Upper lobe of right lung (tissue), 1 donor: ENCODE measurements at regions not wholly inside any gene's neighbourhood (a gene's known extent, or its start where the extent isn't known, plus 50 kb on each side); places are given as distances from the start of the nearest gene placed in this dataset.

ENCODE experiments used
- ATAC-seq: fragments of 200-7000 bp; cut with Tn5 transposase; one replicate; pipeline ENCODE4 v1.9.1; 2020; ENCODE audit warnings: mild to moderate bottlenecking, moderate library complexity
- DNase-seq: peaks from one replicate; pipeline ENCODE4 v3.0.0-alpha.2; 2020
- H3K27ac ChIP-seq: fragments of 200-600 bp; one replicate; pipeline ENCODE4 v1.8.0; 2022
- H3K27me3 ChIP-seq: fragments of 200-600 bp; one replicate; pipeline ENCODE4 v1.8.0; 2022; ENCODE audit warnings: mild to moderate bottlenecking
- H3K36me3 ChIP-seq: fragments of 200-600 bp; one replicate; pipeline ENCODE4 v1.8.0; 2022
- H3K4me1 ChIP-seq: fragments of 200-600 bp; one replicate; pipeline ENCODE4 v1.8.0; 2022
- H3K4me3 ChIP-seq: fragments of 200-600 bp; one replicate; pipeline ENCODE4 v1.8.0; 2022; ENCODE audit warnings: mild to moderate bottlenecking
- H3K9me3 ChIP-seq: fragments of 200-600 bp; one replicate; pipeline ENCODE4 v1.8.0; 2022
- intact Hi-C: fragments of 100-400 bp; cut with DNase I; formaldehyde crosslinking; loops from one replicate; pipeline ENCODE4 v1.11.0; 2022
- TF ChIP-seq, protein P1 (sequence below): fragments of 200-600 bp; IDR thresholded peaks from one replicate; pipeline ENCODE4 v1.8.0; 2022; ENCODE audit warnings: antibody characterized with exemption
- donor health status: DM: no; HTN: yes; CAD: no; lungs with severe emphysema.

DNA sequence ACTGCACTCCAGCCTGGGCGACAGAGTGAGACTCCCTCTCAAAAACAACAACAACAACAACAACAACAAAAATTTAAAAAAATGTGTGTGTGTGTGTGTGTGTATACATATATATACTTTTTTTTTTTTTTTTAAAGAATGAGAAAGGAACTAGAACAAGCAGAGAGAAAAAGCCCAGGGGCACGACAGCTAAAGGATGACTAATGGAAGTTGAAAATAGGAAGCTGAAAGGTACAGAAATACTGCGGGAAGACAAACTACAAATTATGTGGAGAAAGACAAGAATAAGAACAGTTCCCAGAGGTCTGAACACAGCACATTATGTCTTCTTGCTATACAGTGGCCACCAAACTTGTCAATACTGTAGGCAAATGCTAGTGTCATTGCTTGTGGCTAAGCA, 141.9 kb upstream of the PRSS1 start:
- no peak overlapping the region for H3K27ac ChIP-seq
- DNase-seq: no peak
- no peaks in the 10 kb centered on the region for H3K4me1 ChIP-seq
- no peaks in the 10 kb centered on the region for H3K9me3 ChIP-seq
- intact Hi-C loops: no loop called here
- H3K36me3 ChIP-seq: no peaks in the 10 kb centered on the region
- TF ChIP-seq, protein P1, sequence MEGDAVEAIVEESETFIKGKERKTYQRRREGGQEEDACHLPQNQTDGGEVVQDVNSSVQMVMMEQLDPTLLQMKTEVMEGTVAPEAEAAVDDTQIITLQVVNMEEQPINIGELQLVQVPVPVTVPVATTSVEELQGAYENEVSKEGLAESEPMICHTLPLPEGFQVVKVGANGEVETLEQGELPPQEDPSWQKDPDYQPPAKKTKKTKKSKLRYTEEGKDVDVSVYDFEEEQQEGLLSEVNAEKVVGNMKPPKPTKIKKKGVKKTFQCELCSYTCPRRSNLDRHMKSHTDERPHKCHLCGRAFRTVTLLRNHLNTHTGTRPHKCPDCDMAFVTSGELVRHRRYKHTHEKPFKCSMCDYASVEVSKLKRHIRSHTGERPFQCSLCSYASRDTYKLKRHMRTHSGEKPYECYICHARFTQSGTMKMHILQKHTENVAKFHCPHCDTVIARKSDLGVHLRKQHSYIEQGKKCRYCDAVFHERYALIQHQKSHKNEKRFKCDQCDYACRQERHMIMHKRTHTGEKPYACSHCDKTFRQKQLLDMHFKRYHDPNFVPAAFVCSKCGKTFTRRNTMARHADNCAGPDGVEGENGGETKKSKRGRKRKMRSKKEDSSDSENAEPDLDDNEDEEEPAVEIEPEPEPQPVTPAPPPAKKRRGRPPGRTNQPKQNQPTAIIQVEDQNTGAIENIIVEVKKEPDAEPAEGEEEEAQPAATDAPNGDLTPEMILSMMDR: no peak
- H3K4me3 ChIP-seq: no peak overlapping the region
- no peak for ATAC-seq
- H3K27me3 ChIP-seq: no peaks in the 10 kb centered on the region

DNA sequence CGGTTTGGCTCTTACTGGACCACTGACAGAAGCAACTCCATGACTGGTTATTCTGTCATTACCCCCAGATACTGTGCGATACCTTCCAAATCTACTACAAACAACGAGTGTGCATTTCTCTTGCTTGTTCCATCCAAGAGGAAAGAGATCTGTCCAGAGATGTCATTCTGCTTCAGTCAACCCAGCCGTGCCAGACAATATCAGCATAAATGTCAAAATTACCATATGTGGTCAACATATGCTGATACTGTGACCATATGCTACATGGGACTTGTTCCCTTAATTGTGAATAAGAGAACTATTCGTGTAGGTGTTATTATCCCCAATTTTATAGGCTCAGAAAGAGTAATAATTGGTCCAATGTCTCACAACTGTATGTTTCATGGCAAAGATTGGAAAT, 143.2 kb upstream of the PRSS1 start:
- DNase-seq: no peak
- H3K27me3 ChIP-seq: no peaks in the 10 kb centered on the region
- no peak overlapping the region for H3K4me3 ChIP-seq
- ATAC-seq: no peak
- H3K36me3 ChIP-seq: no peaks in the 10 kb centered on the region
- H3K9me3 ChIP-seq: no peaks in the 10 kb centered on the region
- TF ChIP-seq, protein P1: no peak
- intact Hi-C loops: no loop called here
- H3K27ac ChIP-seq: no peak overlapping the region
- no peaks in the 10 kb centered on the region for H3K4me1 ChIP-seq

DNA sequence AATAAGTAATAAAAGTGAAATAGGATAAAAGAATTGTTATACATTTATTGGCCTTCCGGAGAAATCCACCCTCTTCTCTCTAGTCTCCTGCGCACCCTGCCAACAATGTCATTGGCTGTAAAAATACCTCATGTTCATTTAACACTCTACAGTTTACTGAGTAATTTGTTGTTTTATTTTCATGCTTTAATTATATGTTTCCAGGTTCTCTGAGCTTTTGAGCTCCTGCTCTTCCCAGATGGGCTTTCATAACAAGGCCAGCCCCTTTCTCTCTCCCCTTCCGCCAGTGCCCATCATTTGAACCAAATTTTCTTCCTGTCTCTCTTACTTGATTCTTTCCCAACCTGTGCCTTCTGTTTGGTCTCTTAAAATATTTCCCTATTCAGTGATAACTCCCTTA, 144.6 kb upstream of the PRSS1 start:
- no peaks in the 10 kb centered on the region for H3K9me3 ChIP-seq
- no peaks in the 10 kb centered on the region for H3K27me3 ChIP-seq
- H3K36me3 ChIP-seq: no peaks in the 10 kb centered on the region
- DNase-seq: no peak
- TF ChIP-seq, protein P1: no peak
- H3K4me1 ChIP-seq: no peaks in the 10 kb centered on the region
- no peak overlapping the region for H3K27ac ChIP-seq
- no peak overlapping the region for H3K4me3 ChIP-seq
- intact Hi-C loops: no loop called here
- ATAC-seq: no peak

DNA sequence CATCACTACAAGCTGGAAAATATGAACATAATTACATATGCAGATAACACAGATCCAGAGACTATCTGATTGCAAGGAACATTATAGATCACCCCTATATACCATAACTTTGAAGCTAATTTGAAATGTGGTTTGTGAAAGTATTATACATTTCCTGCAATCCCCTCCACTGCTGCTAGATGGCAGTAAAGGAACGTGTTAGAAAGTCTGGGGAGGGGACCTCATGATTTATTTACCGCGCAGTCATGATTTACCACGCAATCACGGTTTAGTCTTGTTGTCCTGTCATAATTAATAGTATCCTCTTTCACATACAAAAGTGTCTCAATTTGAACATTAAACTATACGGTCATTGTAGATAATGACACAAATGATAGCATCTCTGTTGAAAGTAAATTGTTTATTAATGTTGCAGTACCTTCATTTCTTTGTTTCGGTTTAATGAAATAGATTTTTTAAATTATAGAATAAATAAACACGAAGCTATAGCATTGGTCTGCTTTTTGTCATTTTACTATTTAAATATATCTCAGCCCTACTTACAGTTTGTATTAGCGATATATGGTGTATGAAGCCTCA, 145.3 kb upstream of the PRSS1 start:
- H3K4me1 ChIP-seq: no peaks in the 10 kb centered on the region
- H3K9me3 ChIP-seq: no peaks in the 10 kb centered on the region
- intact Hi-C loops: no loop called here
- ATAC-seq (peak; percentile 61), DNase-seq (no peak)
- no peaks in the 10 kb centered on the region for H3K36me3 ChIP-seq
- H3K27ac ChIP-seq: no peak overlapping the region
- H3K4me3 ChIP-seq: no peak overlapping the region
- TF ChIP-seq, protein P1: peak; percentile 78
- H3K27me3 ChIP-seq: no peaks in the 10 kb centered on the region

DNA sequence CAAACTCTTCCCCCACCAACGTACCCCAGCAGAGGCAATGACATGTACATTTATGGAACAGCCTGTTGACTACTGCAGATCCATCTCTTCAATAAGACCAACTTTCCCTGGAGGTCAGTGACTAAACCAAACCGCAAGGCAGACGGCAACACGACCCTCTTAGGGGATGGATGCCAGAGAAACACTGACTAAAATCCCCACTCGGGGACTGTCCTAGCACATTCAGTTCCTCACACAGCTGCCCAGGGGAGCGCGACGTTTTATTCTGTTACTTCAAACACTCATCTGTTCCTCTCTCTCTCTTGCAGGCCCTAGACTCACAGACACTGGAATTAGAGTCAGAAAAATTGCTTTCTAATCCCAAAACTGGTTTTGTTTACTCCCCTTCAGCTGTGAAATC, 146.5 kb upstream of the PRSS1 start:
- ATAC-seq (no peak), DNase-seq (no peak)
- H3K4me3 ChIP-seq: no peak overlapping the region
- peaks cover 4% of the 10 kb centered on the region for H3K27me3 ChIP-seq
- no peaks in the 10 kb centered on the region for H3K36me3 ChIP-seq
- intact Hi-C loops: no loop called here
- H3K27ac ChIP-seq: no peak overlapping the region
- TF ChIP-seq, protein P1: no peak
- no peaks in the 10 kb centered on the region for H3K9me3 ChIP-seq
- H3K4me1 ChIP-seq: no peaks in the 10 kb centered on the region

DNA sequence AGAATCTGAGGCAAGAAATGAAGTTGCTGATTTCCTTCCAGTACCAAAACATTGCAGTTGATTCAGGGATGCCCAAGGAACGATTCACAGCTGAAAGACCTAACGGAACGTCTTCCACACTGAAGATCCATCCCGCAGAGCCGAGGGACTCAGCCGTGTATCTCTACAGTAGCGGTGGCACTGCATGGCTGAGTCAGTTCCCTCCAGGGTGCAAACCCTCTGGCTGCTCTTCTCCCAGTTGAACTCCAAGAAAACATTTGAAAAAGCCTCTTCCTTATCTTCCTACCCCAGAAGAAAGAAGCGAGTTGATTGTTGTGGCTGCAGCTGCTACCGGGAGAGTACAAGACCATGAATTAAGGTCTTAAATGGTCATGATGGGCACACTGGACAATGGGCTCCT, 147.1 kb upstream of the PRSS1 start:
- Histone ChIP-seq H3K9me3 (no peaks in the 10 kb centered on the region), H3K4me3 (no peak overlapping the region), H3K36me3 (no peaks in the 10 kb centered on the region), H3K27me3 (peaks cover 5% of the 10 kb centered on the region), H3K4me1 (no peaks in the 10 kb centered on the region), H3K27ac (no peak overlapping the region)
- TF ChIP-seq, protein P1: no peak
- ATAC-seq (no peak), DNase-seq (no peak)
- intact Hi-C loops: no loop called here
